GM19035 (cell line): ENCODE measurements at regions not wholly inside any gene's neighbourhood (a gene's known extent, or its start where the extent isn't known, plus 50 kb on each side); places are given as distances from the start of the nearest gene placed in this dataset.
"Not testable (repeated sequence)": the region's sequence is repeated elsewhere in the genome, so short reads cannot be mapped to it uniquely, and the experiment has no call there.

Experiments used
- ATAC-seq: cut with Tn5 transposase; IDR thresholded peaks from one replicate; pipeline ENCODE4 v1.9.1; 2021; ENCODE audit not compliant: unreplicated experiment

- no peak for ATAC-seq
Observed at GRCh38 chr2:226115832-226116200, 683.8 kb downstream of the IRS1 start.

DNA sequence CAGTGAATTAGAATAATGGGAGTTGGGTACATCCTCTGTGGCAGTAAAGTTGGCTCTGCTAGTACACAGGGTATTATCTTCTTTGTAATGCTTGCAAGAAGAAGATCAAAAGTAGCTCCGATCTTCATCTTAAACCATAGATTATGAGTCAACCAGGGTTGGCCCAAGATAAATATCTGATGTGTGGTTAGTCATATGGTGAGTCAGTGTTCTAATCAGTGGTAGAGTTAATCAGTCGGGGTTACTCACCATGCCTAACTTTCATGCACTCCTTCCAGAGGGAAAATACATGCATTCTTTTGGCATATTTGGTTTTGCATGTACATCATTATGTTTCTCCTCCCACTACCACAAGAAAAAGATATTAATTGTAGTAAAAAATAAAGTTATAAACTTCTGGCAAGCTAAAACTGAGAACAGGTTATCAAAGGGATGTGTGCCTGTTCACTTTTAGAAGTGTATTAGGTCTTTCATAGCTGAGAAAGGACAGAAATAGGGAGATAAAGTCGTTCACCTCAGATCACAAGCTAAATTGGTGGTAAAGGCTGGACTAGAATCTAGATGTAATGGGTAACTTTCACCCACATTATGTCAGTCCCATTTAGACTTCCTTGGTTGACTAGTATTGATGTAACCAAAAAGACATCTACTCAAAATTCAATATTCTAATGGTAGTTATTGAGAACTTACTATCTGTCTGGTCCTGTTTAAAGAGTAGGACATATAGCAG, 684.4 kb downstream of the IRS1 start:
- no peak for ATAC-seq

- no peak for ATAC-seq
Observed at GRCh38 chr2:226114436-226114835, 685.2 kb downstream of the IRS1 start.

DNA sequence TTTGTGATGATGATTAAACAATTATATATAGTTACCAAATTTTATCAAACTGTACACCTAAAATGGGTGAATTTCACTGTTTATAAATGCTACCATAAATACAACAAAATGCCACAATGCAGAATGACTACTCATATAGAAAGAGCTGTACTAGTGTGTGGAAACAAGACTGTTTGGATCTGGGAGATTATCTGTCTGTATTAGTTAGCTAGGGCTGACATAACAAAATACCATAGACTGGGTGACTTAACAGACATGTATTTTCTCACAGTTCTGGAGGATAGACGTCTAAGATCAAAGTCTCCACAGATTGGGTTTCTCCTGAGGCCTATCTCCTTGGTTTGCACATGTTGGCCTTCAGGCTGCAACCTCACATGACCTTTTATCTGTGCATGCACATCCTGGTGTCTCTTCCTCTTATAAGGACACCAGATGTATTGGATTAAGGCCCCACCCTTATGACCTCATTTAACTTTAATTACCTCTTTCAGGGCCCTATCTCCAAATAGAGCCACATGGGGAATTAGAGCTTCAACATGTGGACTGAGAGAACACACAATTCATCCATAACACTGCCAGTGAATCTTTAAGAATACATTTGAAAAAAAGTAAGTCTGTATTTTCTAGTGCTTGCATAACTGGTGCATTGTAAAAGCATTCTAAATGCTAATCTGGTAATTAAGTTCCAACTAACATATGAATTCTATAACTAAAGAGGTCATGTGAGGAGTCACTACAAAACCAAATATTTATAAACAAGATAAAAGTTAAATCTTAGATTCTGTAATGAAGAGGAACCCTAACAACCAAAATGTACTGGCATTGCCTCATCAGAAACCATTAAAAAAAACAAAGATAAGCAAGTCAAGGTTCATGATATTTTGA, 699.6 kb downstream of the NYAP2 start:
- ATAC-seq, result no peak

GRCh38 chr2:226095058-226095457, 695.5 kb downstream of the NYAP2 start:
- ATAC-seq, result no peak

- ATAC-seq, result no peak
Observed at GRCh38 chr2:226093364-226093763, 693.9 kb downstream of the NYAP2 start.

- ATAC-seq, result no peak
Observed at GRCh38 chr2:226088366-226088674, 688.8 kb downstream of the NYAP2 start.

GRCh38 chr2:226087505-226088365, 688.2 kb downstream of the NYAP2 start:
- ATAC-seq, result no peak

- ATAC-seq, result no peak
Observed at GRCh38 chr2:226087051-226087450, 687.5 kb downstream of the NYAP2 start.

GRCh38 chr2:226086190-226086589, 686.7 kb downstream of the NYAP2 start:
- ATAC-seq, result no peak

DNA sequence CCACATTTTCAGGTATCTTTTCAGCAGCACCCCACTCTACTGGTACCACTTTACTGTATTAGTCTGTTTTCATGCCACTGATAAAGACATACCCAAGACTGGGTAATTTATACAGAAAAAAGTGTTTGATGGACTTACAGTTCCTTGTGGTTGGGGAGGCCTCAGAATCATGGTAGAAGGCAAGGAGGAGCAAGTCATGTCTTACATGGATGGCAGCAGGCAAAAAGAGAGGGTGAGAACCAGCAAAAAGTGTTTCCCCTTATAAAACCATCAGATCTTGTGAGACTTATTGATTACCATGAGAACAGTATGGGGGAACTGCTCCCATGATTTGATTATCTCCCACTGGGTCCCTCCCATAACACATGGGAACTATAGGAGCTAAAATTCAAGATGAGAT, 685.9 kb downstream of the NYAP2 start:
- not testable (repeated sequence) for ATAC-seq

DNA sequence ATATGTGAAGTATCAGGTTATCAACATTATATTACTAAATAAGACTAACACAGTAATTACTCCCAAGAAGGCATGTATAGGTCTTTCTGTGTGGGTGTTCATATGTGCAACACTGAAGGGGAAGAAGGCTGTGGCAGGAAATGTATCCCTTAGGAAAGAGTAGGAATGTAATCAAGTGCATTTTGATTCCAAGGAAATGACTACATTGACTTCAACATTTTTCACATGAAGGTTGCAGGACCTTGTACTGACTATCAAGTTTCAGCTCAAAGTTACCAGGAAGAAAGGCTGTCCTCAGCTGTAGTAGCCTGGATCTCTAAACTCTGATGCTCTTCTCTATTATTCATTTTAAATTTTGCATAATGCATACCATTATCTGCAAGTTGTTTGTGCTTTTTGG, 680.8 kb downstream of the NYAP2 start:
- no peak for ATAC-seq

DNA sequence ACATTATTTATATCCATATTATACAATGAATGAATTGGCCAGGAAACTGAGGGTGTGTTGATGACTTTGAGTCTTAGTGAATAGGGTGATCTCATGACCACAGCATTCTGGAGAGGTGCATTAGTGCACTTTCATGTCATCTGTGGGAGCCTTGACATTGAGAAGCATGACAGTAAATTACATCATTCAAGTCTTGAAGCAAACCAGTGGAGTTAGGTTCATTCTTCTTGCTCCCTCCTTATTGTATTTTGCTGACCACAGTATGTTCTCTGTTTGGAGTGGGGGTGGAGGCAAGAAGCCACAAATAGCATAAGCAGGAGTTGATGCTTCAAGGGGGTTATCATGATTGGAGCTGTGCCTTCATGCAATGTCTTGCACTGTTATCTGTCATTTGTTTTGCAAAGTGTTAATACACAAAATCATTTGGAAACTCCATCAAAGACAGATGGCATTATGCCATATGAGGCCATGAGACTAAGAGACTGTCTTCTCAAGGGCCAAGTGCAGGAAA, 680.2 kb downstream of the NYAP2 start:
- no peak for ATAC-seq

DNA sequence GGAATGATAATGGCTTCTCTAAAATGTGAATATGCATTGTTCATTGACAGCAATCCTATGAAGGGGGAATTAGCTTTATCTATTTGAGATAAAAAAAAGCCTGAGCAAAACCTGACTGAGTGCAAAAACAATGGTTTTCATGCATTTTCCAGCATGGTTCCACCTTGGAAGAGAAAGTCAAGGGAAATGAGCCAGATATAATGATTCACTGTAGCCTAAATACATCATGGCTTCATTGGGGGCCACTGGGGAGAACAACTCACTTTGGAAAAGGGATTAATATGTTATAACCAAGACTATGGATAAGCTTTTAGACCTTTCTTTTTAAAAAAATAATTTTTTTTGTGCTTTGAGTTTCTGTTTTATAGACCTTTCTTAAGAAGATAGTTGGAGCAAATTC, 679.7 kb downstream of the NYAP2 start:
- ATAC-seq, result no peak

DNA sequence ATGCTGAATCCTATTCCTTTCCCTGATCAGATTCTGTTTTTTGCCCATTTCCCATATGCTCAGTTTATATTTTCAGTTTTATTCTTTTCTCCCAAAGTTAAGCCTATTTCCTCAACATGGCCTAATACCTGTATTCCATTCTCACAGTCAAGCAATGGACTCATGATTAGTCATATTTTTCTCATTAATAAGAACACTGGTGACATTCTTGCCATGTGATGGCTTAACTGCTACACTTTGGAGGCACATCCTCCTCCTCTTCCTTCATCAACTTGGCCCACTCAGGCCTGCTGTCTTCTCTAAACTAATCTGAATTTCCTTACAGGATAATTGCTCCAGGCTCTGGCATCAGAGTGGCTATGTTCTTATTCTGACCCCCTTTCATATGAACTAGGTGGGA, 679.2 kb downstream of the NYAP2 start:
- ATAC-seq, result no peak

- ATAC-seq, result no peak
Observed at GRCh38 chr2:226077841-226078240, 678.3 kb downstream of the NYAP2 start.

- ATAC-seq, result no peak
Observed at GRCh38 chr2:226077031-226077430, 677.5 kb downstream of the NYAP2 start.

- no peak for ATAC-seq
Observed at GRCh38 chr2:226076529-226076928, 677.0 kb downstream of the NYAP2 start.

DNA sequence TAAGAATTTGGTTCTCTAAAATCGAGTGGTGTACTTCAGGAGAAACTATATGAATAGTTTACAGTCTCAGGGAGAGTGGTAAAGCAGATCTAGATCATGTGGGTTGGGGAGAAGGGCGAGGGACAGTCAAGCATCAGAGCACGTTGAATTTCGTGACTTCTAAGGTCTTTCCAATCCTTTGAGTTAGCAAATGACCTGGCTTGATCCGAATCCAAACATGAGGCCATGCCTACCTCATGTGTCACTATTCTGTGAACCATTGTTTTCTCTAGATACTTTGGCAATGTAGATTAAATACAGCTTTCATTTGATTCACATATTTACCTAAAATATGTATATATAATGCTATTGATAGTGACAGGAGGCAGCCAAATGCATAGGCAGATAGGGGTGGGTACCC, 674.9 kb downstream of the NYAP2 start:
- no peak for ATAC-seq

GRCh38 chr2:226073496-226074160, 674.1 kb downstream of the NYAP2 start:
- no peak for ATAC-seq

GRCh38 chr2:226066873-226067272, 667.4 kb downstream of the NYAP2 start:
- no peak for ATAC-seq
